Bronchial epithelial cell (primary cell): ENCODE measurements at regions not wholly inside any gene's neighbourhood (a gene's known extent, or its start where the extent isn't known, plus 50 kb on each side); places are given as distances from the start of the nearest gene placed in this dataset.
A peak's percentile ranks its signal among the peaks of the same experiment; 100 is the strongest.

Experiments used
- DNase-seq: peaks from one replicate; pipeline ENCODE4 v3.0.0-alpha.2; 2010; ENCODE audit warnings: low read depth
- FAIRE-seq: peaks from 2 replicates; lab custom pipeline; 2011; peaks lifted over from hg19 to GRCh38; lab: Jason Lieb, UNC
- H3K27me3 ChIP-seq: 2 replicates; pipeline ENCODE4 v1.5.1; 2011; ENCODE audit warnings: low read length; ENCODE audit not compliant: control insufficient read depth, insufficient read depth
- H3K36me3 ChIP-seq: 2 replicates; pipeline ENCODE4 v1.5.1; 2011; ENCODE audit warnings: low read length; ENCODE audit not compliant: control insufficient read depth, insufficient read depth
- H3K4me3 ChIP-seq: 2 replicates; pipeline ENCODE4 v1.5.1; 2011; ENCODE audit warnings: mild to moderate bottlenecking, low read depth, low read length, control low read depth
- CTCF ChIP-seq: IDR thresholded peaks from 2 replicates; pipeline ENCODE4 v1.5.1; 2011; ENCODE audit warnings: mild to moderate bottlenecking, moderate library complexity, low read length, control low read depth, inconsistent platforms; ENCODE audit not compliant: insufficient read depth, severe bottlenecking

- Histone ChIP-seq H3K27me3 (peaks cover 2% of the 10 kb centered on the region), H3K36me3 (no peaks in the 10 kb centered on the region), H3K4me3 (no peak overlapping the region)
- no peak for TF ChIP-seq CTCF
- DNase-seq (no peak), FAIRE-seq (no peak)
These were observed 203.0 kb upstream of the EPHA4 start for GRCh38 chr2:221775096-221775495.

GRCh38 chr2:221774136-221774535 lies 202.0 kb upstream of the EPHA4 start:
- no peak overlapping the region for H3K4me3 ChIP-seq
- H3K36me3 ChIP-seq: no peaks in the 10 kb centered on the region
- no peak for FAIRE-seq
- no peak for TF ChIP-seq CTCF
- no peak for DNase-seq
- peaks cover 2% of the 10 kb centered on the region for H3K27me3 ChIP-seq

- FAIRE-seq: no peak
- no peak for DNase-seq
These were observed 199.2 kb upstream of the EPHA4 start for GRCh38 chr2:221771297-221771696.

GRCh38 chr2:221767106-221768012 lies 195.3 kb upstream of the EPHA4 start:
- H3K36me3 ChIP-seq: no peaks in the 10 kb centered on the region
- no peaks in the 10 kb centered on the region for H3K27me3 ChIP-seq
- no peak overlapping the region for H3K4me3 ChIP-seq
- TF ChIP-seq CTCF: no peak
- DNase-seq (peak; percentile 5), FAIRE-seq (no peak)

More at GRCh38 chr2:221771297-221771696, 199.2 kb upstream of the EPHA4 start:
- H3K4me3 ChIP-seq: no peak overlapping the region
- H3K36me3 ChIP-seq: no peaks in the 10 kb centered on the region
- peaks cover 2% of the 10 kb centered on the region for H3K27me3 ChIP-seq
- TF ChIP-seq CTCF: no peak

- Histone ChIP-seq H3K27me3 (no peaks in the 10 kb centered on the region), H3K4me3 (no peak overlapping the region), H3K36me3 (no peaks in the 10 kb centered on the region)
- no peak for TF ChIP-seq CTCF
- DNase-seq: no peak
- no peak for FAIRE-seq
These were observed 190.4 kb upstream of the EPHA4 start for GRCh38 chr2:221762496-221762895.

GRCh38 chr2:221761260-221761659 lies 189.2 kb upstream of the EPHA4 start:
- H3K4me3 ChIP-seq: no peak overlapping the region
- H3K36me3 ChIP-seq: no peaks in the 10 kb centered on the region
- no peak for TF ChIP-seq CTCF
- no peaks in the 10 kb centered on the region for H3K27me3 ChIP-seq
- FAIRE-seq (no peak), DNase-seq (no peak)
